GM18517 (cell line): ENCODE measurements at regions not wholly inside any gene's neighbourhood (a gene's known extent, or its start where the extent isn't known, plus 50 kb on each side); places are given as distances from the start of the nearest gene placed in this dataset.
"Not testable (repeated sequence)": the region's sequence is repeated elsewhere in the genome, so short reads cannot be mapped to it uniquely, and the experiment has no call there.

Experiments used
- ATAC-seq: cut with Tn5 transposase; IDR thresholded peaks from one replicate; pipeline ENCODE4 v1.9.1; 2021; ENCODE audit warnings: mild to moderate bottlenecking, moderate library complexity; ENCODE audit not compliant: unreplicated experiment

DNA sequence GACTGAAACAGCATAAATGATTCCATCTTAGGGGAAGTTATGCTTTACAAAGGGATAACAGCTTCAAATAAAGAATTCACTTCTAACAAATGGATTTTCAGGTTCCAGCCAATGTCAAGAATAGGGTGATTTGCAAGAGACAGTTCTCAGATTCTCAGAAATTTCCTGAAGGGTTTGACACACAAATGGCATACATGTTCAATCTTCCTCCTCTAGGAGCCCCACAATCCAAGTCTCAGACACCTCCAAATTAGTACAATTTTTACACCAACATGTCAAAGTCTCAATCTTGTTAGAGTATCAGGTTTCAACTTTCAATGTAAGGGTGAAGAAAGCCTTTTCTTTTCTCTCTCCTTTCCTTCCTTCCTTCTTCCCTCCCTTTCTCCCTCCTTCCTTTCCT, 996.6 kb downstream of the TLE1 start:
- ATAC-seq: no peak

DNA sequence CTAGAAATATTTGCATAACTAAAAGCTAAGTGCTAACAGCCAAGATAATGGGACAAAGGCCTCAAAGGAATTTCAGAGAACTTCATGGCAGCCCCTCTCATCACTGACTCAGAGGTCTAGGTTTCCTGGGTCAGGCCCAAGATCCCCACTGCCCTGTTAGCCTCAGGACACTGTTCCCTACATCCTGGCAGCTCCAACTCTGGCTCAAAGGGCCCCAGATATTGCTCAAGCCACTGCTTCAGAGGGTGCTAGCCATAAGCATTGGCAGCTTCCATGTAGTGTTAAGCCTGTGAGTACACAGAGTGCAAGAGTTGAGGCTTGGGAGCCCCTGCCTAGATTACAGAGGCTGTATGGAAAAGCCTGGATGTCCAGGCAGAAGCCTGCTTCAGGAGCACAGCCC, 998.1 kb downstream of the TLE1 start:
- no peak for ATAC-seq

DNA sequence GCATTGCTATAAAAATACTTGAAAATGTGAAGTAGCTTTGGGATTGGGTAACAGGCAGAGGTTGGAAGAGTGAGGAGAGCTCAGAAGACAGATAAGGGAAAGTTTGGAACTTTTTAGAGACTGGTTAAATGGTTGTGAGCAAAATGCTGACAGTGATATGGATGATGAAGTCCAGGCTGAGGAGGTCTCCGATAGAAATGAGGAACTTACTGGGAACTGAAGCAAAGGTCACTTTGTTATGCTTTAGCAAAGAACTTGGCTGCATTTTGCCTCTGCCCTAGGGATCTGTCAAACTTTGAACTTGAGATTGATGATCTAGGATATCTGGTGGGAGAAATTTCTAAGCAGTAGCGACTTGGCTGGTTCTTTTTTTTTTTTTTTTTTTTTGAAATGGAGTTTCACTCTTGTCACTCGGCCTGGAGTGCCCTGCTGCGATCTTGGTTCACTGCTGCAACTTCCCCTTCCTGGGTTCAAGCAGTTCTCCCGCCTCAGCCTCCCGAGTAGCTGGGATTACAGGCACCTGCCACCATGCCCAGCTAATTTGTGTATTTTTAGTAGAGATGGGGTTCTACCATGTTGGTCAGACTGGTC, 998.9 kb downstream of the TLE1 start:
- ATAC-seq: no peak

DNA sequence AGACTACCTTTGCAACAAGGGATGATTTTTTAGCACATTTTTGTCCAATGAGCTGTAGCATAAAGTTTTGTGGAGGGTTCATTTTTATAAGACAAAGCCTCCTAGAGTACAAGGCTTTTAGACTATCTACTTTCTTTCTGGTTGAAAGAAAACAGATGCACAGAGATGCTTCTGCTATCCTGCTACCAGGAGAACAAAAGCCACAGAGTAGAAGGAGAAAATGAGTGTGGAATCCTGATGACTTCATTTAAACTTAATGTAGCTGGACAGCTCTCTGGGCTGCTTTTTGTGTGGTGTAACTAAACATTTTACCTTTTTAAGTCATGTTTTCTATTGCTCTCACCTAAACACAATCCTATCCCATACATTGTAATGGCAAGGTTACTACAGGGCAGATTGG, 1009.4 kb downstream of the TLE1 start:
- ATAC-seq: no peak

DNA sequence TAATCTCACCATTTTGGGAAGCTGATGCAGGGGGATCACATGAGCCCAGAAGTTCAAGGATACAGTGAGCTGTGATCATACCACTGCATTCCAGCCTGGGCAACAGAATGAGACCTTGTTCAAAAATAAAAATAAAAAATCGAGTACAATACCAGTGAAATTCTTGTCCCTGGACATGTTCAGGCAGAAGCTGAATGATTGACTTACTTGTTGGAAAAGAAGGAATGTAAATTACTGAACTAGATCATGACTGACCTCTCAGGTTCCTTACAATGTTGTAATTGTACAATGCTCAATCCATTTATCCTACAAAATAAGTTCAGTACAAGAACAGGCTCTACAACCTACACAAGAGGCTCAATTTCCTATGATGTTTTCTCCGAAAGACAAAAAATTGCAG, 1010.4 kb downstream of the TLE1 start:
- no peak for ATAC-seq

DNA sequence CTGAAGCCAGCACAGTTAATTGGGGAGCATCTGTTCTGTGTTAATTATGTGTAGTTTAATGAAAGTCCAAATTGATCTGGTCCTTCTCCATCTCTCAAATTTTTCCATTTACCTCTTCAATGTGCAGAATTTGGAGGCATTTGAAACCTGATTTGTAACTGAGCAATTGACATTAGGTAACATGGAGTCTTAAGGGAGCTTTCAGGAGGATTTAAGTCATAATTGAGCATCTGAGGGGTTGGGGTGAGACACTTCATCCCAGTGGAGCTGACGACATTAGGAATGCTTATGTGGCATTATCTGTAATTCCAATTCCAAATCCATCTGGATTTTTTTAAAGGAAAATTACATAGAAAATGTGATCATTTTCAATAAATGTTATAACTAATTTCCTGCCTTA, 1015.9 kb downstream of the TLE1 start:
- no peak for ATAC-seq

DNA sequence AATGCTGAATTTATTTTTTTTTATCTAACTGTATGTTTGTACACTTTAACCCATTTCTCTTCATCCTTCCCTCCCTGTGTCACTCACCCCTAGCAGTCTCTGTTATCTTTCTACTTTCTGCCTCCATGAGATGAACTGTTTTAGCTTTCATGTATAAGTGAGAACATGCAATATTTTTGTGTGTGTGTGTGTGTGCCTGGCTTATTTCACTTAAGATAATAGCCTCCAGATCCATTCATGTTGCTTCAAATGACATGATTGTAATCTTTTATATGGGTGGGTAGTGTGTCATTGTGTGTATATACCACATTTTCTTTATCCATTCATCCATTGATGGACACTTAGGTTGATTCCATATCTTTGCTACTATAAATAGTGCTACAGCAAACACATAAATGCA, 1023.9 kb downstream of the TLE1 start:
- ATAC-seq: no peak

DNA sequence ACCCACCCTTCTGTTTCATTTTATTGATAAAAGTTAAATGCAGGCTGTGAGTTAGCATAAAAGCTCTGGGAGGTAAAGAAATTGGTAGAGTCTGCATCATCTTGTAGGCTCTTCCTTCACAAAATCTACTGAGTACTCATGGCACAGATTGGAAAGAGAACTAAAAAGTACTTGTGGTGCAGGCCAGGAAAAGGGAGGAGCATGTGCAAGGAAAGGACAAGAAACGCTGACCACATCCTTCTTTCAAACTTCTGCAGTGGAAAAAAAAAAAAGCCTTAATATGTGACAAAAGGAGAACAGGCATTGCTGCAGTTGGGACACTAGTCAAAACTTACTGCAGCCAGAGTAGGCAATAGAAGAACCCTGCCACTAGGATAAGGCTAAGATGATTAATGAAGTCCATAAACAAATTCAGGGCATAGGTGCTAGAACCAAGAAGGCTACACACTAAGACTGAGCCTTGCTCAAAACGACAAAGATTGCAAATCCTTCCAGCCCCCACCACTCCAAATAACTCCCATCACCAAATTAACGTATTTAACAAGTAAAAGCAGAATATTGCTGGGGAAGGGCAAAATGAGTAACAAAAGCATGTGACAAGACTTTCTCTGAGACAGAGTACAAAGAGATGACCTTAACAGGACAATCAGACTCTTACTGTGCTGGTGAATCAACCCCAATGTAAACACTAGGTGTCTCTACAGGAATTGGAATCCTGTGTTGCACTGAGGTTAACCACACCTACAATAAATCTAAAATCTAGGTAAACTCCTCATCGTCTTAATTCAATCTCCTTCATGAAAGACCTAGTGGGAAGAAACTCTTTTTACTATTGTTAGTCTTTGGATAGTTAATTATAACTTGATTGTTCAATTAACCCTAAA, 1024.8 kb downstream of the TLE1 start:
- ATAC-seq: no peak

DNA sequence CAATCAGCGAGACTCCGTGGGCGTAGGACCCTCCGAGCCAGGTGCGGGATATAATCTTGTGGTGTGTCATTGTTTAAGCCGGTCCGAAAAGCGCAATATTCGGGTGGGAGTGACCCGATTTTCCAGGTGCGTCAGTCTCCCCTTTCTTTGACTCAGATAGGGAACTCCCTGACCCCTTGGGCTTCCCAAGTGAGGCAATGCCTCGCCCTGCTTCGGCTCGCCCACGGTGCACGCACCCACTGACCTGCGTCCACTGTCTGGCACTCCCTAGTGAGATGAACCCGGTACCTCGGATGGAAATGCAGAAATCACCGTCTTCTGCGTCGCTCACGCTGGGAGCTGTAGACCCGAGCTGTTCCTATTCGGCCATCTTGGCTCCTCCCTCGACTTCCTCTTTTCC, 1029.6 kb downstream of the TLE1 start:
- ATAC-seq: not testable (repeated sequence)

DNA sequence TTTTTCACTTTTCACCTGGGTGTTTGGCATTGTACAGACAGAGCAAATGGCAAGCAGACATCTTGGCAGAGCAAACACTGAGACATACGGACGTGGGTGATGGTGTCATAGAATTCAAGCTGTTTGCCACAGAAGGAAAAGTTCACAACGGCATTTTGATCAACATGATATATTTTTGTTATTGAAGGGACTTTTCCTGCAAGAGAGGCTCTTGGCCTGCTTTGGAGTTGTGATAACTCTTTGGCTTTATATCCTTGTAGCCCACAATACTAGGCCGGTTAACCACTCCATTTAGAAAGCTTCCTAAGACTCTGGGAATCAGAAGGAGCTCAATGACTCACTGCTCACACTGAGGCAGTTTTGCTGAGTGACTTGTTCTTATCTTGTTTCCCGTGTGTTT, 1038.3 kb downstream of the TLE1 start:
- no peak for ATAC-seq

DNA sequence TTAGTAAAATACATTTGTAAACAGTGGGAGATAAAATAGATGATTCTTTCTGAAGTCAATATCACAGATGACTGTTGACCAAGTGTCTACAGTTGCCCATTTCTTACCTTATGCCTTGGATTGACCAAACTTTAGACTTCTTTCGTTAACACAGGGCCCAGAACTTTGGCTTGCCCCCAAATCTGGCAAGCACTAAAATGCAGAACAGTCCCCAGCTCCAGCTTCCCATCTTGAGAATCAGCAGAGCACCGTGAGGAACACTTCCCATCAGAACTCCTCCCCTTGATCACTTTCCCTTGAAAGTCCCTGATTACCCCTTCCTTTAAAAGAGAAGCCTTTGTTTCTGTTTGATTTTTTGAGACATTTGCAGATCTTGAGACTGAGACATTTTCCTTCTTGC, 1039.9 kb downstream of the TLE1 start:
- ATAC-seq: no peak

DNA sequence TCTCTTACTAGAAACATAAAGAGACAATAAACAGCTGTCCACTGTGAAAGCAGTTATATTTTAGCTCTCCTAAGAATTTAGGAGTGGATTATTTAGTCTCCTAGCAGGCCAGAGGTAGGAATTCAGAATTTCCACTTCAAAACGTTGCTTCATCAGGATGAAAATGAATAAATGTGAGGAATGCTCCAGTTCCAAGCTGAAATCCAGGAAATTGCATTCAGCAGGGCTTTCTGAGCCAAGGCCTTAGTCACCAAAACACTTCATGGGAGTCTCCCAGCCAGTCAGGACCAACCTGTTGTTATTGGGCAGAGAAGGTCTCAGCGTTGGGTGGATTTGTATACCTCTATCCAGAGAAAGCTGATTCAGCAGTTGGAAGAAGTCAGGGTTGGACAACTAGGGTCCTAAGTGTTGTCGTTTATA, 1040.3 kb downstream of the TLE1 start:
- no peak for ATAC-seq

DNA sequence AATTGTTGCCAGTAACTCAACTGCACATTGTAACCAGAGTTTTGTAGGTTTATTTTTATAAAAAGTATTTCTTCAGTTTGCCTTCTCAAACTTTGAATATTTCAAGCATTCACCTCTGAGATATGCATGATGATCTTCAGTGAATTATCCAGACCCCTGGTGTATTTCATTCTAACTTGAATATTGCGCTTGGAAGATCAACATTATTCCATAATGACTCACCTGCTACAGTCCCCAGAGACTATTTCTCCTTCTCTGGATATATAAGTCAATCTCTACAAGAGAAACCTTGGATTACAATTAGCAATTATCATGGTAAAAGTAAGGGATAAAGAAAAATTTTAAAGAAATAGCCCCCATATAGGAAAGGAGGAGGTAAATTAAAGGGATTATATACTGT, 1041.0 kb downstream of the TLE1 start:
- ATAC-seq: no peak

DNA sequence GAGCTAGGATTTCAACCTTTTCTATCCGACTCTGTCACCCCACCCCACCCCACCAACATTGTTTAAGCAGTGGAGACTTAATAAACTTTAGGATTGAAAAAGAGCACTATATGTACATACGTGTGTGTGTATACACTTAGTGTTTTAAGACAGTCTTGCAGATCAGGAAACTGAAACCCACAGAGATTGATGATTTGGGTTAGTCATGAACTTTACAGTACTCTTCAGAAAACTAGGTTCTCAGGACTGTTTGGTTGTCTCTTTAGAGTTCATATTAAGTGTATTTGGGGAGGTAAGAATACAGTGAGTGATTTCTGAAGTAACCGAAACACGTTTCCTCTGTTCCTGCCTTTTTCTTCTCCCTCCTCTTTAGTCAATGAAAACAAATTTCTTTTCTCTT, 1043.1 kb downstream of the TLE1 start:
- ATAC-seq: no peak

DNA sequence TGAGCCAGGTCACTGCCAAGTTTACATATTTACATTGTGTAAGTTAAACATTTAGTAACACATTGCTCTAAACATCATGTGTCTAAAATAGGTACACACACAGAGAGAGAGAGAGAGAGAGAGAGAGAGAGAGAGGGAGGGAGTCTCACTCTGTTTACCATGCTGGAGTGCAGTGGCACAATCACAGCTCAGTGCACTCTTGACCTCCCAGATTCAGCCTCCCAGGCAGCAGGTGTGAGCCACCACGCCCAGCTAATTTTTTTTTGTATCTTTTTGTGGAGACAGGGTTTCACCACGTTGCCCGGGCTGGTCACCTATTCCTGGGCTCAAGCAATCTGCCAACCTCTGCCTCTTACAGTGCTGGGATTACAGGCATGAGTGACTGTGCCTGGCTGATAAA, 1045.3 kb downstream of the TLE1 start:
- ATAC-seq: no peak

DNA sequence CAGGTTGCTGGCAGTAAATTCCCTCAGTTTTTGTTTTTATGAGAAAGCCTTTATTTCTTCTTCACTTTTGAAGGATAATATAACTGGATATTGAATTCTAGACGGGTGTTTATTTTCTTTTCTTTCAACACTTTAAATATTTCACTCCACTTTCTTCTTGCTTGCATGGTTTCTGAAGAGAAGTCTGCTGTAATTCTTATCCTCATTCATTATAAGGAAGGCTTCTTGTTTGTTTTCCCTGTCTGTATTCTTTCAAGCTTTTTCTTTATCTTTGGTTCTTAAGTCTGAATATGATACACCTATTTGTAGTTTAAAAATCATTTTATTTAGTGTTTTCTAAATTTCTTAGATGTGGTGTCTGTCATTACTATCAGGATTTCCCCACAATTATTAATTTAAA, 1054.3 kb downstream of the TLE1 start:
- no peak for ATAC-seq

DNA sequence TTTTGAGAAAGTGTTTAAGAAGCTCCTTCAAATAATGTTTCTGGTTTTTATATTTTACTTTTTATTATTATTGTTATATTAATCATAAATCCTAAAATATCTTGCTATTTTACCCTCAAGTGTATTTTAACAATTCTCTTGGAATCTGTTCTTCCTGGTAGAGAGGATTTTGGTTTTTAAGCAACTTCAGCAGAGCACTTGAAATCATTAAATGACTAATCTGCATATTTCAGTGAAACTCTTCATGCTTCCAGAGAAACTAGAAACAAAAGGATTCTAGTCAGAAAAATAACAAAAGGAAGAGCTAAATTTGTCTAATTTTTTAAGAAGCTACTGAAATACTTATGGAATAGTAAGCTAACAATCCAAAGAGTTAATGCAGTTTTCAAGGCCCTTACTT, 1057.3 kb downstream of the TLE1 start:
- ATAC-seq: no peak

DNA sequence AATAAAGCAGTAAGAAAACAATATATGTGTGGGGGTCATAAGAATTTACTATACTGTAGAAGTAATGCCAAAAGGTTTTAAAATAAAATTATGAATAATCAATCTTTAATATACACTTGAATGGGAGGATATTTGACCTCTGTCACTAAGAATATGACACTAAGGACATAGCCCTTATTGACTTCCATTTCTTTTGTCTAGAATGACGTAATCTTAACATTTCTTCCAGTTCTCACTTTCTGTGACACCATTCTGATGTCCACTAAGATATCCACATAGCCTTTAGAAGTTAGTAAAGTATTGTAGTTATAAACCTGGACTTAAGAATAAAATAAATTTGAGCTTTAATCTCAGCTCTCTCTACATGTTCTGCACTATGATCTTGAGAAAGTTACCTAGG, 1050.7 kb downstream of the TLE4 start:
- ATAC-seq: no peak

DNA sequence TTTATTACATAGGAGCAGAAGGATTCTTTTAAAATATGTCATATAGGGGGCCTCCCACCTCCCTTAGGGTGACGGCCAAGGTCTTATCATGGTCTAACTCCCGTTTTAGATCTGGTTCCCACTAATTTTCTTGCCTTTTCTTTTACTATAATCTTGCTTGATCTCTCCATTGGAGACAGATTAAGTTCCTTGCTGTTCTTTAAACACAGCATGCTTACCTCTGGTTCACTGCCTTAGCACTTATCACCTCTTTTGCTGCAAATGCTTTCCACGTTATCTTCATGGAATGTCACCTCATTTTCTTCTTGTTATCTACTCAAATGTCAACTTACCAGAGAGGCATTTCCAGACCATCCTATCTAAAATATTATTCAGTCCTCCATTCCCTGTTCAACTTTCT, 1047.6 kb downstream of the TLE4 start:
- no peak for ATAC-seq

DNA sequence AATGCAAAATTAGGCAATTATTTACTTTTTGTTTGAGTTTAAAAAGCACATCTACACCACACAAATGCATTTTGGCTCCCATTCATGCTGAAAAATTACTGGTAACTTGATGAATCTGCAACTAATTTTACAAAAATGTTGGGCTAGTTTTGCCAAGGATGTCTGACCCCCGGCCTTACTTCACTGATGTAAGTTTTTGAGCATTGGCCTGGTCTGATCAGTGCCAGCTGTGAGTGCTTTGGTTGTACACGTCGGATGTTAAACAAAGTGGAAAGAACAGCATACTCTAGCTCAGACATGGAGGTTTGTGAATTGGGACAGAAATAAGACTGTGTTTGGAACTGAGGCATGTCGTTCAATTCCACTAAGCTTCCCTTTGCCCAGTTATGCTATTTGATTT, 1044.2 kb downstream of the TLE4 start:
- no peak for ATAC-seq

DNA sequence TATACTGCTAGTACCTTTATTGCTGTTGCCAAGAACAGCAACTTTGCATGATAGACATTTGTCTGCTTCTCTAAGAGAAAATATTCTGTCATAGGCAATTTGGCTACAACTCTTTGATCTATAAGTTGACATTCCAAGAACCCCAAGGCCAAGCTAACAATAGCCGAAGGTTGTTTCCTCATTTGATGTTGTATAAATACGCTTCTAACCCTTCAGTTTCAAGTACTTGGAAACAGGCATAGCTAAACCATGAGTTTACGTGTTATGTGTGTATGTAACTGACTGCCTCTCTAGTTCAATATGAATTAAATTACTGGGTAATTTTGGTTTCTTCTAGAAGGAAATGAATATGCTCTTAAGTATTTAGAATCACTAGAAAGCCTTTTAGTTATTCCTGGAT, 1034.0 kb downstream of the TLE4 start:
- no peak for ATAC-seq

DNA sequence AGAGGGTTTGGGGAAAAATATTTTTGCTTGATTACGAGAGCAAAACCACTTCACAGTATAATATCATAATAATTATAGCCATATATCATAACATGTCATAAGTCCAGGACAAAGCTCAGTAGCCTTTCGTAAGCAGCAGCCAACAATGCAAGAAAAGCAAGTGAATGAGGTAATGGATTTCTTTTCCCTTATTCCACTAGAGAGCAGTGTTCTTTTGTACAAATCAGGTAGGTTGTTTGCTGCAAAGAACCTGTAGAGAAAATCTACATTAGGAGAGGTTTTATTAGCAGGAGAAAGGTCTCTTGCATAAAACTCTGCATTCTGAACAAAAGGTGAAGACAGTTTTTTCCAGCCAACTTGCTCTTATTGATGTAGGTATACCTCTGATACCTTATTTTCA, 1033.4 kb downstream of the TLE4 start:
- no peak for ATAC-seq

DNA sequence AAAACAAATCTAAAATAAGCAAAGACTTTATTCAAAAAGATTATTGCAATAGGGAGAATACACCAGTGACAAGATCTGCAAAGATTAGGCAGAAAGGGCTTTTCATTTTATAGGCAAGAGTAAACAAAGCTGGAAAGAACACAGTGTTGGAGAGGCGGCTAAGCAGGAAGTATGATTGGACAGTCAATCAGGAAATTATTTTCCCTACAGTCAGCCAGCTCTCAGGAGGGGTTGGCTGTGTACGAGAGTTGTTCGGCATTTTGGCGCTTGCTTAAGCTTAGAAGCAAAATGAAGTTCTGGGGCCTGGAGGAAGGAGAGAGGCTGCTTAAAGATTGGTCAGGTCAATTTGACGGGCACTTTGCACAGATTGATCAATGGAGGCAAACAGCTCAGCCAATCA, 1030.5 kb downstream of the TLE4 start:
- no peak for ATAC-seq
